HS-5 (cell line): ENCODE measurements at regions not wholly inside any gene's neighbourhood (a gene's known extent, or its start where the extent isn't known, plus 50 kb on each side); places are given as distances from the start of the nearest gene placed in this dataset.

Source experiments
- DNase-seq: peaks from one replicate; pipeline ENCODE4 v3.0.0-alpha.2; 2012; ENCODE audit warnings: low read depth

DNA sequence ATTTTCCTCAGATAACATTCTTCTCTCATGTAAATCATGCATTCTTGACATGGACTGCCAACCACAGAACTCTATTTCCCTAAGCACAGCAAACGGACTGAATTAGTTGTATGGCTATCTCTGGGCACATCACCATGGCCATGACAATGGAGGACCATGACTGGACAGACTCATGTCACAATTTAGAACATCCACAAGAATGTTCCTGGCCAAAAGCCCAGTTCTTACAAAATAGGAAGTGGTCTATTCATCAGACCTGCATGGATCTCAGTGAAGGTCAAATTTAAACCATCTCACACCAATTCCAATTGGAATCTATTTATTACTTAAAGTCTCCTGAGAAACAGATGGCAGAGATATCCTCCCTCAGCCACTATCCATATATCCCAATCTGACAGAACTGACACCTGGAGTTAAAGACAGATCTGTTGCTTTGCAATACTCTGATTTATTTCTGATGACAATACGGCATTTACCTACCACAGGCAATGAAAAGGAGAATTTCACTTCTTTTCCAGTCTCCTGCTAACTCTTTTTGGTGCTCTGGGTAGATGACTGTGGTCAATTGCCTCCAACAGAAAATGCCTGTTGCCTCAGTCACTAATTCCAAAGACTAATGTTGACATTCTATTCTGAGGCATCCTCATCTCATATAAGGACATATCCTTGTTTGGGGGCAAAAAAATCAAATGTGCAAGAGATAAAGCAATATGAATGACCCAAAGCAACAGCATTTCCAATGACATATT, 254.8 kb downstream of the HTR7 start:
- DNase-seq = peak; percentile 89

DNA sequence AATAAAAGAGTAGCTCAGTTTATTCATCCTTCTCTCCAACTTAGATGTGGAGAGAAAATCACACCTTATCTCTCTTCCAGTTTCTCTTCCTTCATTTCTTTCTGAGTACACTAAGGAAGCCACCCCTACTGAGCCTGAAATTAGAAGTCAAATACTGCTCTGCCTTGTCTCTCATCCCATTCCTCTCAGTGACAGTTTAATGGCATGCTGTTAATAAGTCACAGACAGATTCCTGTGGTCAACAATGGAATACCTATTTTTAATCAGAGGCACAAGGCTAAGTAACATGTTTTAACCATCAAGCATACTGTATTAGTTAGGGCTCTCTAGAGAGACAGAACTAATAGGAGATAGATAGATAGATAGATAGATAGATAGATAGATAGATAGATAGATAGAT, 253.2 kb downstream of the HTR7 start:
- DNase-seq = no peak

DNA sequence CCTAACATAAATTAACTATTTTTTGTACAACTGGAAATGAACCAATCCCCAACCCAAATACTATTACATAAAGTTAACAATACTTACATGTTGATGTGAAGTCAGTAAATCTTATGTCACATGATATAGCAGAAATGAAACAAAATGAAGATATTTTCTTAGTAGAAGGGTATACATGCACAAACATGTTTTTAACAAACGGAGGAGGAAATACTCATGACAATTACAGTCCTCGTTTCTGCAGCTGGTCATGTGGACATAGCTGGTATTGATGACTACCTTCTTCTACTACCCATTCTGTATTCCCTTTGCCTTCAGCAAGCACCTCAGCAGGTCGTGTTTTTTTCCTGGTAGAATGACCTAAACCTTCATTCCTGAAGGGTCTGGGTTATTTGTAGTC, 252.3 kb downstream of the HTR7 start:
- DNase-seq = no peak

DNA sequence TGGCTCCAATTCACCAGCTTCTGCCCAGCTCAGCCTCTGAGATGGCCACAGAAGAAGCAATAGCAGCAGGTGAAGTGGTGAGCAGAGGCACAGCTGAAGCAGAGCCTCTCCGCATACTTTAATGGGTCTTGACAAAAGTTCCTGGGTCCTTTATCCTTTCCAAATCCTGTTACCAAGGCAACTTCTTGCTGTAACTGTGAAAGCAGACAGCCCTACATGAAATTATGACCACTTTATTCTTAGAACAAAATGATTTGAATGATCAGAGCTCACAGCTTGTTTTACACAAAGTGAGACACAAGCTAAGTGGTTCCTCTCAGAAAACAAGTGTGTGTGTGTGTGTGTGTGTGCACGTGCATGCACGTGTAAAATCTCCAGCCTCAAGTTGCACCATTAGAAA, 245.6 kb downstream of the HTR7 start:
- no peak for DNase-seq

DNA sequence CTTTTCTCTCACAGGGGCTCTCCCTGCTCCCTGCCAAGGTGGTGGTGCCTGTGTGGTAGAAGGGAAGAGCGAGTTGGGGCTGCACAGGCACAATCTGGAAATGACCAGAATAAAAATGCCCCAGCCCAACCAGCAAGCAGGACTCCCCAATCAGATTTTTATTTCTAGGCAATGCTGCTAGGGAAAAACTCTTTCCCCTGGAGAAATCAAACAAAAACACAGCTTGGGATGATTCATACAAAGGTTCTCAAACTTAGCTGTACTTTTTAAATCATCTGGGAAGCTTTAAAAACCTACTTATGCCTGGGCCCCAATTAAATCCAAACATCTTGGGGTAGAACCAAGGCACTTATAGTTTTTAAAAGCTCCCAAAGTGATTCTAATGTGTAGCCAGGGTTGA, 243.2 kb downstream of the HTR7 start:
- DNase-seq = no peak

DNA sequence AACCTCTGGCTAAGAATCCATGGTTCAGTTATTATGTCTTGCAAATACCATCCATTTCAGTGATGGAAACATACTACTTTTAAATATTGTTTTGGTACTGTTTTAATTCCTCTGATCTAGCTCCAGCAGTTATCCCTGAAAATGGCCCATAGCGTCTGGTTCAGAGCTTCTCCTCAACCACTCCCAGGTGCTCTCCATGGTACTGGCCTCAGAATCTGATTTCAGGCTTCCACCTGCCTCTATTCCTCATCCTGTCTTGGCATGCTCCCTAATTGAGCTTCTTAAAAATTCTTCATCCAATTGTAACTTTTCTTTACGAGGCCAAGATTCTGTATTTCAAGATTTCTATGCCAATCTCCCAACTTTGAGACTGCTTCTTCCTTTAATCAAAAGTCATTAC, 236.3 kb downstream of the HTR7 start:
- DNase-seq = no peak

DNA sequence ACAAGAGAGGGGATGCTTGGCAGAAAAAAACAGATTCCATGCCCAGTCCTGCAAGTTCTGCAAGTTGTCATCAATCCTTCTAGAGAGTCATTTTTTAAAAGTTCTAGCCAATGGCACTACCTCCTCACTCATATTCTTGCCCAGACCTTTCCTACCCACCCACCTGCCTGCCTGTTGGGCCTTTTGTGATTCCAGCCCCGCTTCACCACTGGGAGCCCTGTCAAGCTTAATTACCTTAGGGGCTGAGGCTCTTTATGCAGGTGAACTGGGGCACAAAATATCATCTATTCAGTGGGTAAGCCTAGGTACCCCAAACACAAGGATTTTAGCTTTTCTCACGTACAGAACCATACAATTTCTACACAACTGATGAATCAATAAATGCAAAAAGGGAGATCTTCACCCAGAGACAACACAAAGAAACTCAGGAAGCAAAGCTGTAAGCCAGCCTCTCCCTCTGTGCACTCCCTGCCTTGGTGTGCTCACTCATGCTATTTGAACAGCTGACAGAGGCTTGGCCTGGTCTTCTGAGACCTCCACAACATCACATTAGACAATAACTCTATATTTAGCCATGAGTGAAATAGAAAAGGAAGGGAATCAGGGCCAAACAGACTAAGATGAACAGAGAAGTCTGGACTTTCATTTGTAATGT, 222.6 kb downstream of the HTR7 start:
- no peak for DNase-seq

DNA sequence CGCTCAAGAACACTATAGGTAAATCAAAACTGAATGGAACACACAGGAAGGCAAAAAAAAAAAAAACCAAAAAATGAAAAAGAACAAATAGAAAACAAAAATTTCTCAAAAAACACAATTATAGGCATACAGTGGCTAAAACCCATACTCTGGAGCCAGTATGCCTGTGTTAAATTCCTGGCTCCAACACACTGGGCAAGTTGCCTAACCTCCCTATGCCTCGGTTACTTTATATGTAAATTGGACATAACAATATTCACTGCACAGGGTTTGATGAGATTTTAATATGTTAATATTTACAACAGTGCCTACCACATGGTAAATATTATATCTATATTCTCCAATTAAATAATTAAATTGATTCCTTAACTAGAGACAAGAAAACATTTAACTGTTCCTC, 217.1 kb downstream of the HTR7 start:
- DNase-seq = no peak

DNA sequence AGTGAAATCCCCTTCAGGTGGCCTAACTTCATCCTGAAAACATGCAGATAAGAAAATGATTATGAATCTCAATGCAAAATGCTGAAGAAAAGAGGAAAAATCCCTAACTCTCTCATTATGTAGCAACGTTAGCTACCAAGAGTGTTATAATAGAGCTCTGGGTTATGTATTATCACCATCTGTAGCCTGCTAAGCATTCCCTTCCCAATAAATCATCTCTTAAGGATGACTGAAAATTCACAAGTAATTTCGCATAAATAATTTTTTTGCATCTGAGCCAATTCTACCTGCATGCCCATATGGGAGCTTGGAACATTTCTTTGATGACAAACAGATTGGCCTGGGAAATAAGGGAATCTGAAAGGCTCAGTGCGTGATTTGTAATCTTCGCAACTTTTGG, 216.1 kb downstream of the HTR7 start:
- no peak for DNase-seq

DNA sequence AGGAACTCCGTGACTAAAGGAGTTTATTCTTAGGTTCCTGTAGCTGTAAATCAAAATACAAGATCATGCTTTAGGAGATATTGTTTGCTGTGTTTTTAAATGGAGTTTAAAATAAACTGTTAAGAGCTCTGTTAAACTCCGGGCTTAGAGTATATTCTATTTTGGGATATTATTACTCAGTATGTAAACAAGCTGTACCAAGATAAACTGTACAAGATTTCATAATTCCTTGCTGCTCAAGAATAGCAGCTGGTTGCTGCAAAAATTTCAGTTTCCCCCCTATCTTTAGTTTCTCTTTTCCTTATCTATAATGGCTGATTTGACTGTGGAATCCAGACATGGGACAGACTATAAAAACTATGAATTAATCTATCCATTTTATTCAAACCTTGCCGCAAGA, 215.7 kb downstream of the HTR7 start:
- no peak for DNase-seq

DNA sequence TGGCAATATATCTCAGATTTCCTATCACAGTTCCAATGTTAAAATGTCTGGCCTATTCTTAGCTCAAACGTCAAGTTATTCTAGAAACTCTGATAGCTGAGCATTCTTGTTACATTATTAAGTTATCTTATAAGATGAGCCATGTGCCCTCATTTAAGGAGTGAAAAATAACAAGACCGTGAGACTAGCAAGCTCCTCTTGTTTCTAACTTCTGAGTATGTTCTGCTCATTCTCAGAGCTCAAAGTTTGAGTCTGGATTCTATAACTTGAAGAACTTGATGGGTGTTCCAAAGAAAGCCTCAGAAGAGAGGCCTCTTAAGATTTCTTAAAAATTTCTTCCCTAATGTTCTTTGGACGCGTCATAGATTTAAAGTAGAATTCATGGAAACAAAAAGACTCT, 215.2 kb downstream of the HTR7 start:
- DNase-seq = no peak

DNA sequence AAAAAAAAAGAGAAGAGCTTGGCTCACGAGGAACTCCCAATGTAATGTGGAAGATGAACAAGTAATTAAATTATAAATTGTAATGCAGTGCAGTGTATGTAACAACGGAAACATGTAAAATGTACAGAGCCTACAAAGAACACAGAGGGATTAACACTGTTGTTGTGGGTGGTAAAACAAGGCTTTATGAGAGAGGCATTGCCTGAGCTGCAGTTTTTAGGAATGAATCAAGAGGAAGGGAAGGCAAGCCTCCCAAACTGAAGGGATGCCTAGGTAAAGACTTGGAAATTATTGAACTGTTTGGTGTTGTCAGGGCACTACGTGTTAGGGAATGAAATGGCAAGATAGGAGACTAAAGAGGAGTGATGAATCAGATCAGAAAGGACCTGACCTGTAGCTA, 213.7 kb downstream of the HTR7 start:
- peak; percentile 11 for DNase-seq

DNA sequence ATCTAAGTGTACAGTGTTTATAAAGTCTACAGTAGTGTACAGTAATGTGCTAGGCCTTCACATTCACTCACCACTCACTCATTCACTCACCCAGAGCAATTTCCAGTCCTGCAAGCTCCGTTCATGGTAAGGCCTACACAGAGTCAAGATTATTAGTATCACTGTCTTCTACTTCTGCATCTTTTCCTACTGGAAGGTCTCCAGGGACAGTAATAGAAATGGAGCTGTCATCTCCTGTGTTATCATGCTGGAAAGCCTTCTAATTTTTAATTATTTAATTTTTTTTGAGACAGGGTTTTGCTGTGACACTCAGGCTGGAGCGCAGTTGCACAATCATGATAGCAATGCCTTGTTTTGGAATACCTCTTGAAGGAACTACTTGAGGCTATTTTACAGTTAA, 207.0 kb downstream of the HTR7 start:
- no peak for DNase-seq

DNA sequence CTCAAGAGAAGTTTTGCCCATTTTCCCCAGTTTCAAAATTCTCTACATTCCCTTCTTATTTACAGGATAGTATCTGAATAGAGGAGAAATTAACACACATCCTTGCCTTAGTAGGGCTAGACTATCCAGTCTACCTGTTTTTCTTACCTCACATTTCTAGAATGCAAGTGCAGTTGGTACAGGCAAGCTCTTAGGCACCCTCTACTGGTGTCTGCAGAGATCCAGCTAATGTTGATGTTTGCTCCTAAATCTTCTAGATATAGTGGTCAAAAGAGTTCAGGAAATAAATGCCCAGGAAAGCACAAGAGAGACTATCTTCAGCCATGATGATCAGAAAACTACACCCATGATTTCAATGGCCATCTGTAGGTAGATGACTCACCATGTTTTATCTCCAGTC, 205.3 kb downstream of the HTR7 start:
- no peak for DNase-seq

DNA sequence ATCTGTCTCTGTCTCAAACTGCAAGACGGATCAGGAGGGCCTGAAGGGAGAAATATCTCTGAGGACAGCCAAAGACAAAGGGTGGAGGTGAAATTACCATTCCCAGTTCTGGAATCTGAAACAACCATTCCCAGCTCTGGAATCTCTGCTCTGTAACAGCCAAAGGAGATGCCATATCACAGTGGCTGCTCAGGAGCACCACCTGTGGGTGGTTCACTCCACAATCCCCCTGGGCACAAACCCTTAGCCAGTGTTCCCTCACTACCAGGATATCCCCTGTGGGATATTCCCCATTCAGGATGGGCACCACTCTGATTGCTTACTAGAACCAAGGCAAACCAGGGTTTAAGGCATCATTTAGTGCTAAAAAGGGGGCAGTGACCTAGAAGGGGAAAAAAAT, 199.0 kb downstream of the HTR7 start:
- DNase-seq = no peak

DNA sequence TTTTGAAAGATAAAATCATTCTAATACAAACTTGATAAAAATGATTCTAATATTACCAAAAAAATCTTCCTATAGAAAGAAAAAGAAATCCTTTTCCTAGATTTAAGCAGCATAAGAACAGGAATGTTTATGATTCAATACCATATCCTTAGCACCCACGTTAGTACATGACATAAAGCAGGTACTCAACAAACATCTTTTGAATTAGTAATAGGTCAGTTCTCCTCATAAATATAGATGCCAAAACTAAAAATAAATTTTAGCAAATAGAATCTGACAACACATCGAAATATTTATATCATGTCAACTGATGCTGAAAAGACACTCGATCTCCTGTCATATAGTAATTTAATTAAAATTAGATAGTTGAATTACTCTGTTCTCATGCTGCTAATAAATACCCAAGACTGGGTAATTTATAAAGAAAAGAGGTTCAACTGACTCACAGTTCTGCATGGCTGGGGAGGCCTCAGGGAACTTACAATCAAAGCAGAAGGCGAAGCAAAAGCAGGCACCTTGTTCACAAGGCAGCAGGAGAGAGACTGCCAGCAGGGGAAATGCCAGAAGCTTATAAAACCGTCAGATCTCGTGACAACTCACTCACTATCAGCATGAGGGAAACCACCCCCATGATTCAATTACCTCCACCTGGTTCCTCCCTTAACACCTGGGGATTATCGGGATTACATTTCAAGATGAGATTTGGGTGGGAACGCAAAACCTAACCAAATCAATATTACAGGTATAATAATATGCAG, 191.8 kb downstream of the HTR7 start:
- no peak for DNase-seq

DNA sequence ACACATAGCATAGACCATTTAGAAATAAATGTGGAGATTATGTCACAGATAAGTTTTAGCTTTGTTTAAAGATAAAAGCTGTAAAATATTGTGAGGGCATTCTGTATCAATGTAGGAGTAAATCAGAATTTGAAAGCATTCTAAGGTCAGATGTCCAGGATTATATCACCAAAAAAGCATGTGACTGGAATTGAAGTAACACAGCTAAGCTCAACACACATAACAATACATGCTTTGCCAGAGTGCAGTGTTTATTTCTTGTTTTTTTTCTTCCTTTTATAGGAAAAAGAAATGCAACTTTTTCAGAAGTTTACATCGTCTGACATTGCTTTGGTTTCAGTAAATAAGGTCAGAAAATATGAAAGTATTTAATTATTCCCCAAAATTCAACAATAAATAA, 183.4 kb downstream of the HTR7 start:
- DNase-seq = no peak

DNA sequence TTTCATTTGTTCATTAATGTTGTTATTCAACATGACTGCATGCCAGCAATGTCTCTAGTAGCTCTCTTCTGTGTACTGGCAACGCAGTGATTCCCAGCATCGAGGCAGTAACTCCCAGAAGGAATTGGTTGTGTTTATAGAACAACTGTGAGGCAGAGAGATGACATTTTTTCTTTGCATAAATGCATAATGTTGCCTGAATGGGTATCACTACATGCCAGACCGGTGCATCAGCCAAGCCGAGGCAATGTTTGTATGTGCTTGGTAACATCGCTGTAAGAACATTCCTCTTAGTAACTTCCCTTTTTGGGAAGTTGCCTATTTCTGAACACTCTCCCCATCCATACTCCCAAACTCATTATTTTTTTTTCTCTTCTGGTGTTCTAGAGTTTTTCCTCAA, 182.9 kb downstream of the HTR7 start:
- DNase-seq = peak; percentile 77

DNA sequence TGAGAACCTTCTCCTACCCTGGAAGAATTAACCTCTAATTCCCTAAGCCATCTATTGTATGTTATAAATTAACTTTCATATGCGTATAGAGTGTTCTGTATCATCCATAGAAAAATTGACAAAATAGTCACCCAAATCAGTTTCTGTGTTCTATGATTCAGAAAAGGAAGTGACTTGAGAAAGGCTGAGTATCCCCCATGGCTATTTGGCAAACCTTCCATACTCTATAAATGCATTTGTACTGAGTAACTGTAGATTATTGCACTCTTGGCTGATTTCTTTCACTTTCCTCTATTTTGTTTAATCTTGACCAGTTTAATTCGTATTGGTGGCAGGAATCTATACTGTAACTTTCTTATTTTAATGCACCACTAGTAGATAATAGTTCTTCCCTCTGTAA, 182.2 kb downstream of the HTR7 start:
- peak; percentile 58 for DNase-seq
